ENCODE measurements at regions not wholly inside any gene's neighbourhood (a gene's known extent, or its start where the extent isn't known, plus 50 kb on each side); places are given as distances from the start of the nearest gene placed in this dataset.
"Not testable (repeated sequence)": the region's sequence is repeated elsewhere in the genome, so short reads cannot be mapped to it uniquely, and the experiment has no call there.

GRCh38 chr2:194661431-194661830 is 995.6 kb upstream of the SLC39A10 start:
- no peak overlapping the region for H2BK5ac ChIP-seq (ENCODE audit: low read depth, low read length, poor library complexity)
- H3K18ac ChIP-seq (ENCODE audit: low read length): no peak overlapping the region
- H2AFZ ChIP-seq (ENCODE audit: insufficient read depth, low read length, poor library complexity): no peak overlapping the region
- H3K9me3 ChIP-seq (ENCODE audit: insufficient read depth, low read depth, low read length): no peaks in the 10 kb centered on the region
- H3K4ac ChIP-seq (ENCODE audit: low read depth, low read length): no peak overlapping the region
- H2BK120ac ChIP-seq (ENCODE audit: insufficient read depth, low read length, poor library complexity): no peak overlapping the region
- H2AK5ac ChIP-seq (ENCODE audit: low read length): no peak overlapping the region
- H3K4me1 ChIP-seq (ENCODE audit: control insufficient read depth in 1 of 2, insufficient read depth in 2 of 2, low read length in 2 of 2): no peaks in the 10 kb centered on the region
- H3K4me2 ChIP-seq (ENCODE audit: low read length): no peak overlapping the region
- H3K4me3 ChIP-seq (ENCODE audit: low read depth, low read length): no peak overlapping the region
- no peak overlapping the region for H2BK12ac ChIP-seq (ENCODE audit: low read length)
- H4K91ac ChIP-seq (ENCODE audit: low read depth, low read length): no peak overlapping the region
- H3K9ac ChIP-seq (ENCODE audit: low read length): no peak overlapping the region
- no peak overlapping the region for H3K23ac ChIP-seq (ENCODE audit: low read length)
- H3K27ac ChIP-seq (ENCODE audit: low read depth, low read length): no peak overlapping the region
- no peak overlapping the region for H4K8ac ChIP-seq (ENCODE audit: low read depth, low read length)
- no peak overlapping the region for H3K14ac ChIP-seq (ENCODE audit: low read length)
- no peaks in the 10 kb centered on the region for H3K79me2 ChIP-seq (ENCODE audit: control insufficient read depth, insufficient read depth, low read length, poor library complexity)
- H3K79me1 ChIP-seq (ENCODE audit: low read length): no peaks in the 10 kb centered on the region
- WGBS (ENCODE audit: extremely low coverage, insufficient coverage, insufficient read length): no CpG with 5 or more reads among the region's 2 CpGs
- H3K27me3 ChIP-seq (ENCODE audit: insufficient read depth, low read length): no peaks in the 10 kb centered on the region
- DNase-seq: no peak
- H4K12ac ChIP-seq (ENCODE audit: low read depth, low read length): no peak overlapping the region
- H3K36me3 ChIP-seq (ENCODE audit: control insufficient read depth in 1 of 2, insufficient read depth in 2 of 2, low read length in 2 of 2): no peaks in the 10 kb centered on the region

DNA sequence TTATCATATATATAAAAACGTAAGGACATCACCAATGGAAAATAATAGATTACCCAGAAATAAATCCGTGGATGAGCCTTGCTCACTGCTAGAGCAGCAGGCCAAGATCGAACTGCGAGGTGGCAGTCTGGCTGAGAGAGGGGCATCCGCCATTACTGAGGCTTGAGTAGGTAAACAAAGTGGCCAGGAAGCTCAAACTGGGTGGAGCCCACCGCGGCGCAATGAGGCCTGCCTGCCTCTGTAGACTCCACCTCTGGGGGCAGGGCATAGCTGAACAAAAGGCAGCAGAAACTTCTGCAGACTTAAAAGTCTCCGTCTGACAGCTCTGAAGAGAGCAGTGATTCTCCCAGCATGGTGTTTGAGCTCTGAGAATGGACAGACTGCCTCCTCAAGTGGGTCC is 1018.0 kb upstream of the SLC39A10 start:
- H2BK5ac ChIP-seq (ENCODE audit: low read depth, low read length, poor library complexity); H3K14ac ChIP-seq (ENCODE audit: low read length); H3K23ac ChIP-seq (ENCODE audit: low read length); H3K4ac ChIP-seq (ENCODE audit: low read depth, low read length); H4K8ac ChIP-seq (ENCODE audit: low read depth, low read length); H2AK5ac ChIP-seq (ENCODE audit: low read length); H3K79me2 ChIP-seq (ENCODE audit: control insufficient read depth, insufficient read depth, low read length, poor library complexity); H2BK120ac ChIP-seq (ENCODE audit: insufficient read depth, low read length, poor library complexity); H3K79me1 ChIP-seq (ENCODE audit: low read length); H2AFZ ChIP-seq (ENCODE audit: insufficient read depth, low read length, poor library complexity); H3K27ac ChIP-seq (ENCODE audit: low read depth, low read length); H3K4me1 ChIP-seq (ENCODE audit: control insufficient read depth in 1 of 2, insufficient read depth in 2 of 2, low read length in 2 of 2); H4K12ac ChIP-seq (ENCODE audit: low read depth, low read length); H3K27me3 ChIP-seq (ENCODE audit: insufficient read depth, low read length); H3K4me2 ChIP-seq (ENCODE audit: low read length); H3K4me3 ChIP-seq (ENCODE audit: low read depth, low read length); H3K9me3 ChIP-seq (ENCODE audit: insufficient read depth, low read depth, low read length); H3K9ac ChIP-seq (ENCODE audit: low read length); H4K91ac ChIP-seq (ENCODE audit: low read depth, low read length); H2BK12ac ChIP-seq (ENCODE audit: low read length); H3K36me3 ChIP-seq (ENCODE audit: control insufficient read depth in 1 of 2, insufficient read depth in 2 of 2, low read length in 2 of 2); DNase-seq; H3K18ac ChIP-seq (ENCODE audit: low read length): not testable (repeated sequence)
- WGBS (ENCODE audit: extremely low coverage, insufficient coverage, insufficient read length): no CpG with 5 or more reads among the region's 9 CpGs

DNA sequence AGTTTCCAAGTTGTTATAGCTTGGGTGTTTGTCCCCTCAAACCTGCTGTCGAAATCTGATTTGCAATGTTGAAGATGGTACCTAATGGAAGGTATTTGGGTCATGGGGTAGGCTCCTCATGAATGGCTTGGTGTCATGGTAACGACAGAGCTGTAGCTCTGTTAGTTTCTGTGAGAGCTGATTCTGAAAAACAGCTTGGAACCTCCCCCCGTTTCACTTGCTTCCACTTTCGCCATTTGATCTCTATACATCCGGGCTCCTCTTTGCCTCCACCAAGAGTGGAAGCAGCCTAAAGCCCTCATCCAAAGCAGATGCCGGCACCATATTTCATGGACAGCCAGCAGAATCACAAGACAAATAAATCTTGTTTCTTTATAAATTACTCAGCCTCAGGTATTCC is 1035.1 kb upstream of the SLC39A10 start:
- H3K18ac ChIP-seq (ENCODE audit: low read length): no peak overlapping the region
- H2AFZ ChIP-seq (ENCODE audit: insufficient read depth, low read length, poor library complexity): no peak overlapping the region
- H3K23ac ChIP-seq (ENCODE audit: low read length): no peak overlapping the region
- H4K91ac ChIP-seq (ENCODE audit: low read depth, low read length): no peak overlapping the region
- H3K27ac ChIP-seq (ENCODE audit: low read depth, low read length): no peak overlapping the region
- H3K36me3 ChIP-seq (ENCODE audit: control insufficient read depth in 1 of 2, insufficient read depth in 2 of 2, low read length in 2 of 2): no peaks in the 10 kb centered on the region
- no peak overlapping the region for H3K4ac ChIP-seq (ENCODE audit: low read depth, low read length)
- H3K79me1 ChIP-seq (ENCODE audit: low read length): no peaks in the 10 kb centered on the region
- H3K9me3 ChIP-seq (ENCODE audit: insufficient read depth, low read depth, low read length): no peaks in the 10 kb centered on the region
- H3K79me2 ChIP-seq (ENCODE audit: control insufficient read depth, insufficient read depth, low read length, poor library complexity): no peaks in the 10 kb centered on the region
- H3K4me1 ChIP-seq (ENCODE audit: control insufficient read depth in 1 of 2, insufficient read depth in 2 of 2, low read length in 2 of 2): no peaks in the 10 kb centered on the region
- H3K4me2 ChIP-seq (ENCODE audit: low read length): no peak overlapping the region
- no peak overlapping the region for H2BK5ac ChIP-seq (ENCODE audit: low read depth, low read length, poor library complexity)
- H3K14ac ChIP-seq (ENCODE audit: low read length): no peak overlapping the region
- no peak for DNase-seq
- H3K9ac ChIP-seq (ENCODE audit: low read length): no peak overlapping the region
- no peak overlapping the region for H3K4me3 ChIP-seq (ENCODE audit: low read depth, low read length)
- no peak overlapping the region for H4K8ac ChIP-seq (ENCODE audit: low read depth, low read length)
- no CpG with 5 or more reads among the region's 6 CpGs for WGBS (ENCODE audit: extremely low coverage, insufficient coverage, insufficient read length)
- H2BK120ac ChIP-seq (ENCODE audit: insufficient read depth, low read length, poor library complexity): no peak overlapping the region
- no peak overlapping the region for H2AK5ac ChIP-seq (ENCODE audit: low read length)
- H2BK12ac ChIP-seq (ENCODE audit: low read length): no peak overlapping the region
- no peak overlapping the region for H4K12ac ChIP-seq (ENCODE audit: low read depth, low read length)
- H3K27me3 ChIP-seq (ENCODE audit: insufficient read depth, low read length): no peaks in the 10 kb centered on the region

DNA sequence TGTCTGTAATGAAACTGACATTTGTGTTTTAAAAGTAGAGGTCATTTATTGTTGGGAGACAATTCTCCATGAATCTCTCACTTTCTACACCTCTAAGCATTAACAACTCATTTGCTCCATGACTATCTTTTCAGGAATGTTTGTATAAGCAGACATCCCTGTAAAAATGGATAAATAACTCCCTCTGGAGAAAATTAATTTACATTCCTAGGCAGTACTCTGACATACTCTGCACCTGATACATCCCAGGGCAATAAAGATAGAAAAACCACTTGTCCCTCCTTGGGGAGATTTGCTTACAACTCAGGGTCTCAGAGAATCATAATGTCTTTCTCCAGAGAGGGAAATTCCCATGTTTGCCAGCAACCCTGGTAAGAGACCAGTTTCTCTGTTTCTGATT is 1037.7 kb upstream of the SLC39A10 start:
- no peak overlapping the region for H3K23ac ChIP-seq (ENCODE audit: low read length)
- H3K18ac ChIP-seq (ENCODE audit: low read length): no peak overlapping the region
- H3K4ac ChIP-seq (ENCODE audit: low read depth, low read length): no peak overlapping the region
- DNase-seq: no peak
- no peaks in the 10 kb centered on the region for H3K4me1 ChIP-seq (ENCODE audit: control insufficient read depth in 1 of 2, insufficient read depth in 2 of 2, low read length in 2 of 2)
- no peak overlapping the region for H3K14ac ChIP-seq (ENCODE audit: low read length)
- no peaks in the 10 kb centered on the region for H3K27me3 ChIP-seq (ENCODE audit: insufficient read depth, low read length)
- H4K8ac ChIP-seq (ENCODE audit: low read depth, low read length): no peak overlapping the region
- H3K4me3 ChIP-seq (ENCODE audit: low read depth, low read length): no peak overlapping the region
- H3K79me2 ChIP-seq (ENCODE audit: control insufficient read depth, insufficient read depth, low read length, poor library complexity): no peaks in the 10 kb centered on the region
- H3K36me3 ChIP-seq (ENCODE audit: control insufficient read depth in 1 of 2, insufficient read depth in 2 of 2, low read length in 2 of 2): no peaks in the 10 kb centered on the region
- H3K9me3 ChIP-seq (ENCODE audit: insufficient read depth, low read depth, low read length): no peaks in the 10 kb centered on the region
- H2BK5ac ChIP-seq (ENCODE audit: low read depth, low read length, poor library complexity): no peak overlapping the region
- no peak overlapping the region for H2BK12ac ChIP-seq (ENCODE audit: low read length)
- H4K12ac ChIP-seq (ENCODE audit: low read depth, low read length): no peak overlapping the region
- no peak overlapping the region for H3K9ac ChIP-seq (ENCODE audit: low read length)
- H2AFZ ChIP-seq (ENCODE audit: insufficient read depth, low read length, poor library complexity): no peak overlapping the region
- no peaks in the 10 kb centered on the region for H3K79me1 ChIP-seq (ENCODE audit: low read length)
- no peak overlapping the region for H3K27ac ChIP-seq (ENCODE audit: low read depth, low read length)
- H4K91ac ChIP-seq (ENCODE audit: low read depth, low read length): no peak overlapping the region
- H2BK120ac ChIP-seq (ENCODE audit: insufficient read depth, low read length, poor library complexity): no peak overlapping the region
- no peak overlapping the region for H3K4me2 ChIP-seq (ENCODE audit: low read length)
- no peak overlapping the region for H2AK5ac ChIP-seq (ENCODE audit: low read length)

- Histone ChIP-seq H2BK12ac (ENCODE audit: low read length) (no peak overlapping the region), H3K4ac (ENCODE audit: low read depth, low read length) (no peak overlapping the region), H4K12ac (ENCODE audit: low read depth, low read length) (no peak overlapping the region), H3K9me3 (ENCODE audit: insufficient read depth, low read depth, low read length) (no peaks in the 10 kb centered on the region), H2BK5ac (ENCODE audit: low read depth, low read length, poor library complexity) (no peak overlapping the region), H3K4me2 (ENCODE audit: low read length) (no peak overlapping the region), H2BK120ac (ENCODE audit: insufficient read depth, low read length, poor library complexity) (no peak overlapping the region), H3K27me3 (ENCODE audit: insufficient read depth, low read length) (no peaks in the 10 kb centered on the region), H3K4me3 (ENCODE audit: low read depth, low read length) (no peak overlapping the region), H4K8ac (ENCODE audit: low read depth, low read length) (no peak overlapping the region), H3K79me2 (ENCODE audit: control insufficient read depth, insufficient read depth, low read length, poor library complexity) (no peaks in the 10 kb centered on the region), H2AK5ac (ENCODE audit: low read length) (no peak overlapping the region), H3K4me1 (ENCODE audit: control insufficient read depth in 1 of 2, insufficient read depth in 2 of 2, low read length in 2 of 2) (no peaks in the 10 kb centered on the region), H3K27ac (ENCODE audit: low read depth, low read length) (no peak overlapping the region), H3K18ac (ENCODE audit: low read length) (no peak overlapping the region), H3K79me1 (ENCODE audit: low read length) (no peaks in the 10 kb centered on the region), H3K36me3 (ENCODE audit: control insufficient read depth in 1 of 2, insufficient read depth in 2 of 2, low read length in 2 of 2) (no peaks in the 10 kb centered on the region), H3K14ac (ENCODE audit: low read length) (no peak overlapping the region), H4K91ac (ENCODE audit: low read depth, low read length) (no peak overlapping the region), H3K9ac (ENCODE audit: low read length) (no peak overlapping the region), H3K23ac (ENCODE audit: low read length) (no peak overlapping the region), H2AFZ (ENCODE audit: insufficient read depth, low read length, poor library complexity) (no peak overlapping the region)
- DNase-seq: no peak
Observed at GRCh38 chr2:194618432-194618831, 1038.6 kb upstream of the SLC39A10 start.

All from trophoblast cell (in vitro differentiated cells and primary cell).